ENCODE measurements at regions not wholly inside any gene's neighbourhood (a gene's known extent, or its start where the extent isn't known, plus 50 kb on each side); places are given as distances from the start of the nearest gene placed in this dataset.

- DNase-seq = no peak
These were observed 61.3 kb upstream of the SPIN1 start for GRCh38 chr9:88326936-88327335.

DNA sequence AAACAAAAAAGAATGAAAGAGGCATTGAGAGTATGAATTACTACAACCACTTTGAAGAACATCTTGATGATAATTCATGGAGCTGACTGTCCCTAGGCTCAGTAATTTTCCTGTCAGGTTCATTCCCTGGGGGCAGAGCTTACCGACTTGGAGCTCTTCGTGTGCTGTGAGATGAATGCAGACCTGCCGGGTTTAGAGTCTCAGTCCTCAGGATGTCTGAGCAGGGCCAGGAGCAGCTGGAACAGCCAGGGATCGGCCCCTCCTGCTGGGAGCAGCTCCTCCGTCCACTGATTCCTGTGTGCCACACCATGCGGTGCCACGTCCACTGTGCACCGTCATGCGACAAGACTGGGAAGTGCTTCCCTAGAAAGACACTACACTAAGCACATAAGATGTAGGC lies 62.2 kb upstream of the SPIN1 start:
- no peak for DNase-seq

GRCh38 chr9:88322906-88323566 lies 65.2 kb upstream of the SPIN1 start:
- DNase-seq = no peak

DNA sequence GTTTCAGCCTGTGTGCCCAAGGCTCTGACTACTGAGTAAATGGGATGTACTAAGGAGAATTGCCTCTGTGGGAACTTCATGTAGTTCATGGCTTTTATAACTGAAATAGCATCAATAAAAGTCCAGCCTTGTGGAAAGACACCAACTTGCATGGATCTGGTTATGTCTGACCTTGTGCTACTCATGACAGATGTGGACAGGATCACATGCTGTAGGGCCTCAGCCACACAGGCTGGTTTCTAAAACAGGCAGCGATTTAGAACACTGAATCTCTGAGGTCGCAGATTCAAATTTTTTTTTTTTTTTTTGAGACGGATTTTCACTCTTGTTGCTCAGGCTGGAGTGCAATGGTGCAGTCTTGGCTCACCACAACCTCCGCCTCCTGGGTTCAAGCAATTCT lies 66.5 kb upstream of the SPIN1 start:
- DNase-seq = no peak

GRCh38 chr9:88320748-88321415 lies 67.4 kb upstream of the SPIN1 start:
- no peak for DNase-seq

- DNase-seq = no peak
These were observed 68.1 kb upstream of the SPIN1 start for GRCh38 chr9:88319936-88320747.

- no peak for DNase-seq
These were observed 74.7 kb upstream of the SPIN1 start for GRCh38 chr9:88313364-88314220.

- no peak for DNase-seq
These were observed 75.6 kb upstream of the SPIN1 start for GRCh38 chr9:88312517-88313103.

DNA sequence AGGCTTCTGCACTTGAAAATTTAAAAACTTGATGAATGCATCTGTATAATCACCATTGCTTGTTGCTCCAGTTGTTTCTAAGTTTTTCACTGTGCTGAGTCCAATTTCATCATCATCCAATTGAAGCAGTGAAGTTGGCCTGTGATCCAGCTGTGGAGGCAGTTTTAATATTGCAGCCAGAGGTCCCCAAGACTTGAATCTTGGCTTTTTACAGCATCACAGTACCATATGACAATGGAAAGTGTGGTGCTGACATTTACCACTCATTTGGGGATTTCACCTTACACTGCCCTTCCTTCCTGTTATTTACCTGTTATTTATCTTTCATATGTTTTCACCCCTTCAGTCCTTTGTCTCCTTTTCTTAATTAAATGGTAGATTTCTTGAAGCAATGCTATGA lies 76.2 kb upstream of the SPIN1 start:
- DNase-seq = no peak

GRCh38 chr9:88310310-88310980 lies 77.8 kb upstream of the SPIN1 start:
- DNase-seq = no peak

GRCh38 chr9:88308831-88309560 lies 79.2 kb upstream of the SPIN1 start:
- peak; percentile 54 for DNase-seq

DNA sequence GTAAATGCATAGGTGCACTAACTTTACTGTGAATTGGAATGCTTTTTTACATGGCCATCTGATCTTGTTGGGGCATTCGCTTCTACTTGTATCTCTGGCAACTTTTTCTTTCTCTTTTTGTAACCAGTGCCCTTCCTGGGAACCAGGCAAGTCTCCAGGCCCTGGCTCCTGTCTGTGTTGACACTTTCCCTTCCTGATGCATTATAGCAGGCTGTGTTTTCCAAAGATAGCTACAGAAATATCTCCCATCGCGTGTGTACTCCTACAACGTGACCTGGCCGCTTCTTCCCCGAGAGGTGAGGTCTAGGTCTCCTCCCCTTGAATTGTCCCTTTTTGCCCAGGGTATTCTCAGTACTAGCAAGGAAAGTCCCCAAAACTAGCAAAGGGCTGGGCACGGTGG lies 81.1 kb upstream of the SPIN1 start:
- no peak for DNase-seq

GRCh38 chr9:88303721-88304451 lies 84.4 kb upstream of the SPIN1 start:
- DNase-seq = no peak

DNA sequence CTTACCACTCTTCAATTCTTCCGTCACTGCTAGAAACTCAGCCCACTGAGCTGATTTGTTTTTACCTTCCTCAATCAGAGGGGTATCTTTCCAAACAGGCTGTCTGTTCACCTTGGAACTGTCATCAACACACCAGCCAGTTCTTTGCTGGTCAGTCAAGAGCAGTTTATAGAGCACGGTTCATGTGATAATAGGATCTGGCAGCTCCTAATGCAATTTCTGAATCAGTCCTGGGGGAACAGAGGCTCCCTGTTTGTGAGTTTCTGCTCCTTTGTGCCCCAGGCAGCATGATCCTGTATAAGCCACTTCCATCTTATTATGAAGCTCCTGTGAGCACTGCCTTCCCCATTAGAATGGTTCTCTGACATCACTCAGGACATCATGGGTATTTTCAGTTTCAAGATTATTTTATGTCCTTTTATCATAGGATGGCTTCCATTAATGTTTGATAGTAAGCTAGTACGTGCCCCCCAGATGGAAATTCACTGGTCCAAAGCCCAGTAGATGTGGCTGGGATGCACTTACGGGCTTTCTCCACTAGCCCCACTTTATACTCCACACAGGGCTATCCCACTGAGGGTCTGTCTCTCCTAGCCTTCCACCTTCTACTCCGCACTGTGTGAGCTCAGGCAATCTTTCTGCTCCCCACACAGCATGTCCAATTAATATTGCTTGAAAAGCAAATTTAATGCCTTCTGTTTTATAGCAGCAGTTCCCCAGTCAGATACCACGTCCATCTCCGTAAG lies 85.5 kb upstream of the SPIN1 start:
- DNase-seq = no peak

DNA sequence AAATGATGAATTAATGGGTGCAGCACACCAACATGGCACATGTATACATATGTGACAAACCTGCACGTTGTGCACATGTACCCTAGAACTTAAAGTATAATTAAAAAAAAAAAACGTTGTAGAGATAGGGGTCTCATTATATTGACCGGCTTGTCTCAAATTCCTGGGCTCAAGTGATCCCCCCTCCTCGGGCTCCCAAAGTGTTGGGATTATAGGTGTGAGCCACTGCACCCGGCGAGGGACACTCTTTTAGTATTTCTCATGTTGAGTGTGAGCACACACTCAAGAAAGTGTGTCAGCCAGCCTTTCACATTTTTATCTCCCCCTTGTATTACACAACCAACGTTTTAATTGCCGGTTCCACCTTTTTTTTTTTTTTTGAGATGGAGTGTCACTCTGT lies 87.7 kb upstream of the SPIN1 start:
- DNase-seq = no peak

GRCh38 chr9:88291856-88292255 lies 96.4 kb upstream of the SPIN1 start:
- no peak for DNase-seq

DNA sequence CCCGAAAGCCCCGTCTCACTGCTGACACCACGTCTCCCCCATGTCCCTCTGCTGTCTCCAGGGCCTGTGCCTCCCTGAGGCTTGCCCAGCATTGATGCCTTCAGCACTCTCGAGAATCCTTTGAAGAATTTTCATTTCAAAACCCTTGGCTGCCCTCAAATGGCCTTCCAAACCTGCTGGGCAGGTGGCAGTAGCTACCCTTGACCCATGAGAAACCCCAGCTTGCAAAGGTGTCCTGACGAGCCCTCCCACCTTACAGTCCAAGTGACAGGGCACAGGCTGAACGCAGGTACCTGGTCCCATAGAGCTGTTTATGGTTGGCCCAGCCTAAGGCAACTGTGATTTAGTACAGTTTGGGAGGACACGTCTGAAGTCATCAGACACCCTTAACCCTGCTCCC lies 97.2 kb upstream of the SPIN1 start:
- DNase-seq = no peak

GRCh38 chr9:88289532-88289931 lies 98.7 kb upstream of the SPIN1 start:
- no peak for DNase-seq

DNA sequence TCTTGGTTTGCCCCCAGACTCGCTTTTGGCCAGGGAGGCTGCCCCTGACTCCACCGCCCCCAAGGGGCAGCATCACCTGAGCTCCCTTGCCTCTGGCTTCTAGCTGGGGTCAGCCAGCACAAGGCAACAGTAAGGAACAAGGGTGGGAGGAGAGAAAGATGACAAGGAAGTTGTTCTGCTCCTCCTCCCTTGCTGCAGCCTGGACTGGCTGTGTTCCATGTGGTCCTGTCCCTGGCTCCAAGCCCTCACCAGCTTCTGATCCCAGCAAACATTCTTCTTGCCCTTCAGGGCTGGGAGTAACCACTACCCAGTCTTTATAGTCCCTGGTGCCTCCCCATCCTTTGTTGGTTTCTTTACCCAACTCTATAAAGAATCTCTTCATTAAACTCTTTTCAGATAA lies 100.3 kb upstream of the SPIN1 start:
- no peak for DNase-seq
